ENCODE measurements at regions not wholly inside any gene's neighbourhood (a gene's known extent, or its start where the extent isn't known, plus 50 kb on each side); places are given as distances from the start of the nearest gene placed in this dataset.

GRCh38 chr2:133842446-133842845 lies 274.2 kb upstream of the NCKAP5 start:
- Histone ChIP-seq H2AFZ (ENCODE audit: insufficient read depth, low read depth, low read length, poor library complexity, severe bottlenecking) (no peak overlapping the region), H3K4me3 (ENCODE audit: control extremely low read depth in 1 of 5, extremely low read depth in 1 of 5, insufficient read depth in 1 of 5, low read depth in 2 of 5, low read length in 4 of 5) (no peak overlapping the region), H3K27ac (ENCODE audit: low read length in 2 of 2) (no peak overlapping the region), H4K20me1 (ENCODE audit: control insufficient read depth, insufficient read depth, low read length, poor library complexity, severe bottlenecking) (no peaks in the 10 kb centered on the region), H3K36me3 (replicated peaks in 1 of 2; ENCODE audit: control extremely low read depth in 1 of 2, control insufficient read depth in 1 of 2, extremely low read depth in 1 of 2, insufficient read depth in 2 of 2, low read length in 1 of 2) (no peaks in the 10 kb centered on the region), H3K79me2 (ENCODE audit: control insufficient read depth, insufficient read depth, low read length) (no peaks in the 10 kb centered on the region), H3K4me1 (ENCODE audit: control insufficient read depth in 2 of 2, insufficient read depth in 2 of 2, low read length in 2 of 2) (no peaks in the 10 kb centered on the region), H3K9me3 (ENCODE audit: control extremely low read depth in 1 of 3, control insufficient read depth in 2 of 3, insufficient read depth in 1 of 3, low read length in 2 of 3) (no peaks in the 10 kb centered on the region), H3K27me3 (replicated peaks in 1 of 4; ENCODE audit: control extremely low read depth in 1 of 4, control insufficient read depth in 3 of 4, insufficient read depth in 4 of 4, low read length in 3 of 4) (peaks cover 0 to 8% (median 3%) of the 10 kb centered on the region in 4 experiments), H3K4me2 (replicated peaks; ENCODE audit: low read depth, low read length, poor library complexity, severe bottlenecking) (no peak overlapping the region), H3K9ac (ENCODE audit: low read length) (no peak overlapping the region)
- DNase-seq (no peak), ATAC-seq (ENCODE audit: low read depth) (no peak)
- CTCF ChIA-PET, result interaction anchor here (1.0 kb wide), 1 partner anchor 1292 kb away, joined by 4 read pairs; no protein-coding TSS in a partner anchor
- Mint-ChIP-seq H3K4me3 (no peak overlapping the region), H3K9me3 (ENCODE audit: insufficient read depth) (no peaks in the 10 kb centered on the region), H3K4me1 (peaks cover 6% of the 10 kb centered on the region), H3K27me3 (peaks cover 8% of the 10 kb centered on the region), H3K27ac (no peak overlapping the region)
- POLR2A ChIA-PET, result no interaction called here
- intact Hi-C loops (cut with micrococcal nuclease), result loop anchor here (10.0 kb wide), 1 partner anchor 328 kb away; no protein-coding TSS in a partner anchor
- WGBS (ENCODE audit: insufficient coverage), result 85% methylated on average over 2 of the region's 2 CpGs
- TF ChIP-seq EZH2 (IDR thresholded peaks at IDR 0.05; ENCODE audit: borderline replicate concordance, insufficient read depth, low read depth, low read length, poor library complexity, severe bottlenecking) (no peak), CTCF (IDR thresholded peaks at IDR 0.05) (no peak)

GRCh38 chr2:133843091-133843490 lies 274.8 kb upstream of the NCKAP5 start:
- WGBS (ENCODE audit: insufficient coverage), result no CpG with 5 or more reads among the region's 3 CpGs
- Histone ChIP-seq H3K4me1 (ENCODE audit: control insufficient read depth in 2 of 2, insufficient read depth in 2 of 2, low read length in 2 of 2) (no peaks in the 10 kb centered on the region), H3K4me2 (replicated peaks; ENCODE audit: low read depth, low read length, poor library complexity, severe bottlenecking) (no peak overlapping the region), H3K27me3 (replicated peaks in 1 of 4; ENCODE audit: control extremely low read depth in 1 of 4, control insufficient read depth in 3 of 4, insufficient read depth in 4 of 4, low read length in 3 of 4) (peaks cover 0 to 9% (median 3%) of the 10 kb centered on the region in 4 experiments), H3K9ac (ENCODE audit: low read length) (no peak overlapping the region), H3K27ac (ENCODE audit: low read length in 2 of 2) (no peak overlapping the region), H3K9me3 (ENCODE audit: control extremely low read depth in 1 of 3, control insufficient read depth in 2 of 3, insufficient read depth in 1 of 3, low read length in 2 of 3) (no peaks in the 10 kb centered on the region), H3K4me3 (ENCODE audit: control extremely low read depth in 1 of 5, extremely low read depth in 1 of 5, insufficient read depth in 1 of 5, low read depth in 2 of 5, low read length in 4 of 5) (no peak overlapping the region), H4K20me1 (ENCODE audit: control insufficient read depth, insufficient read depth, low read length, poor library complexity, severe bottlenecking) (no peaks in the 10 kb centered on the region), H3K79me2 (ENCODE audit: control insufficient read depth, insufficient read depth, low read length) (no peaks in the 10 kb centered on the region), H3K36me3 (replicated peaks in 1 of 2; ENCODE audit: control extremely low read depth in 1 of 2, control insufficient read depth in 1 of 2, extremely low read depth in 1 of 2, insufficient read depth in 2 of 2, low read length in 1 of 2) (no peaks in the 10 kb centered on the region), H2AFZ (ENCODE audit: insufficient read depth, low read depth, low read length, poor library complexity, severe bottlenecking) (no peak overlapping the region)
- ATAC-seq (ENCODE audit: low read depth) (no peak), DNase-seq (no peak)
- H3K9me3 Mint-ChIP-seq (ENCODE audit: insufficient read depth), result no peaks in the 10 kb centered on the region
- POLR2A ChIA-PET, result no interaction called here
- intact Hi-C loops (cut with micrococcal nuclease), result loop anchor here (10.0 kb wide), 1 partner anchor 328 kb away; no protein-coding TSS in a partner anchor
- H3K27me3 Mint-ChIP-seq, result peaks cover 11% of the 10 kb centered on the region
- TF ChIP-seq CTCF (IDR thresholded peaks at IDR 0.05) (no peak), EZH2 (IDR thresholded peaks at IDR 0.05; ENCODE audit: borderline replicate concordance, insufficient read depth, low read depth, low read length, poor library complexity, severe bottlenecking) (no peak)
- no peak overlapping the region for H3K4me3 Mint-ChIP-seq
- no peak overlapping the region for H3K27ac Mint-ChIP-seq
- H3K4me1 Mint-ChIP-seq, result peaks cover 6% of the 10 kb centered on the region
- CTCF ChIA-PET, result interaction anchor here (0.7 to 4.6 kb wide), 6 partner anchors 8 to 1341 kb away, joined by 4 to 34 read pairs (median 18); no protein-coding TSS in a partner anchor
